MCF 10A (cell line): ENCODE measurements at regions not wholly inside any gene's neighbourhood (a gene's known extent, or its start where the extent isn't known, plus 50 kb on each side); places are given as distances from the start of the nearest gene placed in this dataset.

ENCODE experiments used
- BruUV-seq: library from RNA; stranded (reverse); fragments of 400-500 nt; replicated peaks from 2 replicates; lab custom pipeline; 2021; lab: Mats Ljungman, UMichigan
- CTCF ChIA-PET: fragments of 300-600 bp; sonication (Branson Sonifier 250); formaldehyde crosslinking; extraction: SDS; loops from one replicate; lab custom pipeline; 2021; ENCODE audit warnings: antibody characterized with exemption, inconsistent platforms; lab: Yijun Ruan, JAX
- POLR2A ChIA-PET: fragments of 300-600, 350-650 bp; sonication (Branson Sonifier 250); formaldehyde crosslinking; extraction: SDS; loops from one replicate; lab custom pipeline; 2020; ENCODE audit warnings: antibody characterized with exemption, inconsistent platforms; lab: Yijun Ruan, JAX
- DNase-seq: peaks from one replicate; pipeline ENCODE4 v3.0.0-alpha.2; 2018; ENCODE audit not compliant: unreplicated experiment
- H3K27ac Mint-ChIP-seq: one replicate; pipeline ENCODE4 v1.8.0; 2022; ENCODE audit warnings: mild to moderate bottlenecking, low read depth, mixed read lengths; ENCODE audit not compliant: unreplicated experiment
- H3K27me3 Mint-ChIP-seq: one replicate; pipeline ENCODE4 v1.8.0; 2022; ENCODE audit warnings: mixed read lengths; ENCODE audit not compliant: insufficient read depth, unreplicated experiment
- H3K36me3 Mint-ChIP-seq: one replicate; pipeline ENCODE4 v1.8.0; 2022; ENCODE audit warnings: mild to moderate bottlenecking, moderate library complexity, mixed read lengths; ENCODE audit not compliant: insufficient read depth, unreplicated experiment
- H3K4me1 Mint-ChIP-seq: one replicate; pipeline ENCODE4 v1.8.0; 2022; ENCODE audit warnings: mixed read lengths; ENCODE audit not compliant: insufficient read depth, unreplicated experiment
- H3K4me3 Mint-ChIP-seq: one replicate; pipeline ENCODE4 v1.8.0; 2022; ENCODE audit warnings: mild to moderate bottlenecking, moderate library complexity, mixed read lengths; ENCODE audit not compliant: unreplicated experiment
- H3K9me3 Mint-ChIP-seq: one replicate; pipeline ENCODE4 v1.8.0; 2022; ENCODE audit warnings: mixed read lengths; ENCODE audit not compliant: unreplicated experiment
- CTCF ChIP-seq: fragments of 200-600 bp; IDR thresholded peaks from one replicate; pipeline ENCODE4 v1.8.0; 2022; ENCODE audit warnings: antibody characterized with exemption, mild to moderate bottlenecking; ENCODE audit not compliant: unreplicated experiment
- intact Hi-C: fragments of 100-400 bp; cut with micrococcal nuclease; formaldehyde crosslinking; loops from 2 replicates; pipeline ENCODE4 v1.14.1; 2022

DNA sequence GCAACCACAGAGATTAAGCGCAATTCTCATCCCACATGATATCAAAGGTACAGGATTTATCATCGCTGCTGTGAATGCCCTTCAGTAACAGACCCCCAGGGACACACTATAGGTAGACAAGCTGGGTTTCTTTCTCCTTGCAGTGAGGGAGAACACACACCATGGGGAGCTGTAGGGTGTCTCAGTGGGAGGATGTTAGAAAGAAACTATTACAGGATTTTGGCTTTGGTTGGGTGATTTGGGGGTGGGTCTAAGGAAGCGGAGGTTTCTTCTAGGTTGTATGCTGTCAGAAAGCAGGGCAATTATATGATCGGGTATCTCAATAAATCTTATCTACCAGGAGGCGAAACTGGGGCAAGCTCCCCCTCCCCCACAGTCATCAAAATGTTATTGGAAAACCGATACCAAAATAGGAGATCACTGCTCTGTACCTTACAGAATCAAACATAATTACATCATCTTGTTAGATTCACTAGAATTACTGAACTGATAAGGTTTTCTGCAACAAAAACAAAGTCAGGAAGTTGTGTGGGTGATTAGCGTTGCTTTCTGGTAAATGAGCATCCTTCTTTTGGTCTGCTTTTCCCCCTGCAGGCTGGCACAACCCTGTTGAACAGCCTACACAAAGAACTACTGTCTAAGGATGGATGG, 209.7 kb downstream of the TEX36 start:
- POLR2A ChIA-PET = interaction anchor here (0.6 kb wide), 1 partner anchor 9 kb away, joined by 3 read pairs; no protein-coding TSS in a partner anchor
- Mint-ChIP-seq H3K9me3 (no peaks in the 10 kb centered on the region), H3K4me1 (no peaks in the 10 kb centered on the region), H3K4me3 (no peak overlapping the region), H3K27ac (no peak overlapping the region), H3K36me3 (no peaks in the 10 kb centered on the region), H3K27me3 (peaks cover 18% of the 10 kb centered on the region)
- CTCF ChIA-PET = interaction anchor here (0.5 to 1.8 kb wide), 3 partner anchors 29 to 999 kb away, joined by 4 to 6 read pairs (median 4); no protein-coding TSS in a partner anchor
- BruUV-seq = no TSS peak
- intact Hi-C loops = no loop called here
- no peak for DNase-seq
- TF ChIP-seq CTCF = no peak

- Mint-ChIP-seq H3K9me3 (no peaks in the 10 kb centered on the region), H3K27me3 (peaks cover 29% of the 10 kb centered on the region), H3K4me3 (no peak overlapping the region), H3K36me3 (no peaks in the 10 kb centered on the region), H3K27ac (no peak overlapping the region), H3K4me1 (no peaks in the 10 kb centered on the region)
- DNase-seq = peak; percentile 45
- ChIA-PET POLR2A (interaction anchor here (0.6 kb wide), 2 partner anchors 340 to 352 kb away, joined by 3 read pairs; no protein-coding TSS in a partner anchor), CTCF (interaction anchor here (0.6 to 1.8 kb wide), 4 partner anchors 10 to 157 kb away, joined by 3 to 6 read pairs (median 3); no protein-coding TSS in a partner anchor)
- no TSS peak for BruUV-seq
- TF ChIP-seq CTCF = no peak
- intact Hi-C loops = no loop called here
Measured at GRCh38 chr10:125472010-125472607, 210.9 kb downstream of the TEX36 start.

DNA sequence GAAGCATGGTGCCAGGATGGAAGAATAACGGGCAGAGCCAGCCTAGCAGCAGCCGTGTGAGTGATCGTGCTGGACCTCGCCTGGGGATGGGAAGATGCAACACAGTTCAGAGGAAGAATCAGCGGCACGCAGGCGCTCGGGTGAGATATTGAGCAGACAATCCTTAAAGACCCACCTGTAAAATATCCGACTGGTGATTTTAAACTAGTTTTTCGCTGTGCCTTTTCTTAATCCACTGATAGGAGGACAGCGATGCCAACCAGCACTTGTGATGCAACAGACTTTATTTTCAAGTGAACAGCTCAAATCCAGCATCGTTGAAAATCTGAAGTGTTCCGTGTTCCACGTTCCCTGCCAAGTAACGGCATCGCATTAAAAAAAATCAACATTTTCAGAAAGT, 214.7 kb downstream of the TEX36 start:
- Mint-ChIP-seq H3K9me3 (no peaks in the 10 kb centered on the region), H3K4me1 (no peaks in the 10 kb centered on the region), H3K36me3 (no peaks in the 10 kb centered on the region), H3K27me3 (peaks cover 57% of the 10 kb centered on the region), H3K4me3 (no peak overlapping the region), H3K27ac (no peak overlapping the region)
- no peak for DNase-seq
- CTCF ChIA-PET = no interaction called here
- intact Hi-C loops = no loop called here
- no TSS peak for BruUV-seq
- POLR2A ChIA-PET = no interaction called here
- no peak for TF ChIP-seq CTCF

- Mint-ChIP-seq H3K27me3 (peaks cover 57% of the 10 kb centered on the region), H3K4me3 (no peak overlapping the region), H3K27ac (no peak overlapping the region), H3K9me3 (no peaks in the 10 kb centered on the region), H3K36me3 (no peaks in the 10 kb centered on the region), H3K4me1 (no peaks in the 10 kb centered on the region)
- intact Hi-C loops = no loop called here
- CTCF ChIA-PET = interaction anchor here (0.6 kb wide), 1 partner anchor 38 kb away, joined by 3 read pairs; no protein-coding TSS in a partner anchor
- no peak for DNase-seq
- BruUV-seq = no TSS peak
- POLR2A ChIA-PET = no interaction called here
- TF ChIP-seq CTCF = no peak
Measured at GRCh38 chr10:125466685-125467084, 216.3 kb downstream of the TEX36 start.
